WTC11 (cell line): ENCODE measurements at regions not wholly inside any gene's neighbourhood (a gene's known extent, or its start where the extent isn't known, plus 50 kb on each side); places are given as distances from the start of the nearest gene placed in this dataset.

ENCODE experiments used
- CREB1 ChIP-seq: sonication (generic); formaldehyde crosslinking; IDR thresholded peaks from 2 replicates; pipeline ENCODE4 v1.8.0; 2023; ENCODE audit warnings: mild to moderate bottlenecking, missing genetic modification reagents
- ELF4 ChIP-seq: sonication (generic); formaldehyde crosslinking; IDR thresholded peaks from 2 replicates; pipeline ENCODE4 v1.8.1; 2022; ENCODE audit warnings: low read depth, mild to moderate bottlenecking, moderate library complexity, missing genetic modification reagents
- NR3C1 ChIP-seq: sonication (generic); formaldehyde crosslinking; conservative IDR thresholded peaks from 2 replicates; pipeline ENCODE4 v1.8.1; 2023; ENCODE audit warnings: low read depth, mild to moderate bottlenecking, missing genetic modification reagents
- SMAD4 ChIP-seq: sonication (generic); formaldehyde crosslinking; IDR thresholded peaks from 2 replicates; pipeline ENCODE4 v1.8.0; 2022; ENCODE audit warnings: mild to moderate bottlenecking, missing genetic modification reagents
- TP53 ChIP-seq: sonication (generic); formaldehyde crosslinking; IDR thresholded peaks from 2 replicates; pipeline ENCODE4 v1.8.1; 2023; ENCODE audit warnings: mild to moderate bottlenecking, missing genetic modification reagents
- ZNF121 ChIP-seq: sonication (generic); formaldehyde crosslinking; IDR thresholded peaks from 2 replicates; pipeline ENCODE4 v1.8.0; 2023; ENCODE audit warnings: missing genetic modification reagents
- ZNF232 ChIP-seq: sonication (generic); formaldehyde crosslinking; IDR thresholded peaks from 2 replicates; pipeline ENCODE4 v1.8.0; 2022; ENCODE audit warnings: mild to moderate bottlenecking, missing genetic modification reagents
- ZNF416 ChIP-seq: fragments of 250-450 bp; sonication (Bioruptor Pico); IDR thresholded peaks from 2 replicates; pipeline ENCODE4 v1.9.0; 2021; ENCODE audit warnings: mild to moderate bottlenecking, inconsistent platforms
- TF ChIP-seq, protein P1 (sequence below): sonication (generic); formaldehyde crosslinking; IDR thresholded peaks from 2 replicates; pipeline ENCODE4 v1.8.1; 2022; ENCODE audit warnings: low read depth, mild to moderate bottlenecking, moderate library complexity, missing genetic modification reagents, borderline replicate concordance
- TF ChIP-seq, protein P2 (sequence below): fragments of 200-600 bp; IDR thresholded peaks from 2 replicates; pipeline ENCODE4 v1.8.0; 2022; ENCODE audit warnings: antibody characterized with exemption
- TF ChIP-seq, protein P3 (sequence below): sonication (generic); formaldehyde crosslinking; IDR thresholded peaks from 2 replicates; pipeline ENCODE4 v1.8.0; 2022; ENCODE audit warnings: mild to moderate bottlenecking, missing genetic modification reagents
- TF ChIP-seq, protein P4 (sequence below): sonication (generic); formaldehyde crosslinking; conservative IDR thresholded peaks from 2 replicates; pipeline ENCODE4 v1.8.1; 2023; ENCODE audit warnings: mild to moderate bottlenecking, low read depth, missing genetic modification reagents, moderate library complexity

DNA sequence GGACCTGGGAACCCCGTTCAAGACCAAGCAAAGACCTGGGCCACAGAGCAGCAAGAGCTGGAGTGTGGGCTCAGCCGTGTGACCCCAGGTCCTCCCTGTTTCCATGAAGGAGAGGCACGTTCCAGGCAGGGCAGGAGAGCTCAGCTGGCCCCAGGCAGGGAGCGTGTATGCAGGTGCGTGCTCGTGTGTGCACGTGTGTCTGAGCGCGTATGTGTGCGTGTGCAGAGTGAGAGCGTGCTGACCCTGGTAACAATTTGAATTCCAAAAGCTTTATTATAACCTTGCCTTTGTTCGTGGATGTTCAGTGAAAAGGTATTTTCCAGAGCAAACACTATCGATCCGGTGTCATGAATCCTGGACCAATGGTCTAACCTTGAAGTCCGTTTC, 54.6 kb downstream of the FOXL3 start:
- TF ChIP-seq, protein P1, sequence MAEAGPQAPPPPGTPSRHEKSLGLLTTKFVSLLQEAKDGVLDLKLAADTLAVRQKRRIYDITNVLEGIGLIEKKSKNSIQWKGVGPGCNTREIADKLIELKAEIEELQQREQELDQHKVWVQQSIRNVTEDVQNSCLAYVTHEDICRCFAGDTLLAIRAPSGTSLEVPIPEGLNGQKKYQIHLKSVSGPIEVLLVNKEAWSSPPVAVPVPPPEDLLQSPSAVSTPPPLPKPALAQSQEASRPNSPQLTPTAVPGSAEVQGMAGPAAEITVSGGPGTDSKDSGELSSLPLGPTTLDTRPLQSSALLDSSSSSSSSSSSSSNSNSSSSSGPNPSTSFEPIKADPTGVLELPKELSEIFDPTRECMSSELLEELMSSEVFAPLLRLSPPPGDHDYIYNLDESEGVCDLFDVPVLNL (CRISPR knock-in tag) = no peak
- TF ChIP-seq, protein P2, sequence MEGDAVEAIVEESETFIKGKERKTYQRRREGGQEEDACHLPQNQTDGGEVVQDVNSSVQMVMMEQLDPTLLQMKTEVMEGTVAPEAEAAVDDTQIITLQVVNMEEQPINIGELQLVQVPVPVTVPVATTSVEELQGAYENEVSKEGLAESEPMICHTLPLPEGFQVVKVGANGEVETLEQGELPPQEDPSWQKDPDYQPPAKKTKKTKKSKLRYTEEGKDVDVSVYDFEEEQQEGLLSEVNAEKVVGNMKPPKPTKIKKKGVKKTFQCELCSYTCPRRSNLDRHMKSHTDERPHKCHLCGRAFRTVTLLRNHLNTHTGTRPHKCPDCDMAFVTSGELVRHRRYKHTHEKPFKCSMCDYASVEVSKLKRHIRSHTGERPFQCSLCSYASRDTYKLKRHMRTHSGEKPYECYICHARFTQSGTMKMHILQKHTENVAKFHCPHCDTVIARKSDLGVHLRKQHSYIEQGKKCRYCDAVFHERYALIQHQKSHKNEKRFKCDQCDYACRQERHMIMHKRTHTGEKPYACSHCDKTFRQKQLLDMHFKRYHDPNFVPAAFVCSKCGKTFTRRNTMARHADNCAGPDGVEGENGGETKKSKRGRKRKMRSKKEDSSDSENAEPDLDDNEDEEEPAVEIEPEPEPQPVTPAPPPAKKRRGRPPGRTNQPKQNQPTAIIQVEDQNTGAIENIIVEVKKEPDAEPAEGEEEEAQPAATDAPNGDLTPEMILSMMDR = no peak
- TF ChIP-seq TP53 (CRISPR knock-in tag) = no peak
- no peak for TF ChIP-seq CREB1 (CRISPR knock-in tag)
- TF ChIP-seq ZNF121 = no peak
- TF ChIP-seq ZNF232 (CRISPR knock-in tag) = no peak
- TF ChIP-seq, protein P3, sequence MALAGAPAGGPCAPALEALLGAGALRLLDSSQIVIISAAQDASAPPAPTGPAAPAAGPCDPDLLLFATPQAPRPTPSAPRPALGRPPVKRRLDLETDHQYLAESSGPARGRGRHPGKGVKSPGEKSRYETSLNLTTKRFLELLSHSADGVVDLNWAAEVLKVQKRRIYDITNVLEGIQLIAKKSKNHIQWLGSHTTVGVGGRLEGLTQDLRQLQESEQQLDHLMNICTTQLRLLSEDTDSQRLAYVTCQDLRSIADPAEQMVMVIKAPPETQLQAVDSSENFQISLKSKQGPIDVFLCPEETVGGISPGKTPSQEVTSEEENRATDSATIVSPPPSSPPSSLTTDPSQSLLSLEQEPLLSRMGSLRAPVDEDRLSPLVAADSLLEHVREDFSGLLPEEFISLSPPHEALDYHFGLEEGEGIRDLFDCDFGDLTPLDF (CRISPR knock-in tag) = no peak
- TF ChIP-seq, protein P4, sequence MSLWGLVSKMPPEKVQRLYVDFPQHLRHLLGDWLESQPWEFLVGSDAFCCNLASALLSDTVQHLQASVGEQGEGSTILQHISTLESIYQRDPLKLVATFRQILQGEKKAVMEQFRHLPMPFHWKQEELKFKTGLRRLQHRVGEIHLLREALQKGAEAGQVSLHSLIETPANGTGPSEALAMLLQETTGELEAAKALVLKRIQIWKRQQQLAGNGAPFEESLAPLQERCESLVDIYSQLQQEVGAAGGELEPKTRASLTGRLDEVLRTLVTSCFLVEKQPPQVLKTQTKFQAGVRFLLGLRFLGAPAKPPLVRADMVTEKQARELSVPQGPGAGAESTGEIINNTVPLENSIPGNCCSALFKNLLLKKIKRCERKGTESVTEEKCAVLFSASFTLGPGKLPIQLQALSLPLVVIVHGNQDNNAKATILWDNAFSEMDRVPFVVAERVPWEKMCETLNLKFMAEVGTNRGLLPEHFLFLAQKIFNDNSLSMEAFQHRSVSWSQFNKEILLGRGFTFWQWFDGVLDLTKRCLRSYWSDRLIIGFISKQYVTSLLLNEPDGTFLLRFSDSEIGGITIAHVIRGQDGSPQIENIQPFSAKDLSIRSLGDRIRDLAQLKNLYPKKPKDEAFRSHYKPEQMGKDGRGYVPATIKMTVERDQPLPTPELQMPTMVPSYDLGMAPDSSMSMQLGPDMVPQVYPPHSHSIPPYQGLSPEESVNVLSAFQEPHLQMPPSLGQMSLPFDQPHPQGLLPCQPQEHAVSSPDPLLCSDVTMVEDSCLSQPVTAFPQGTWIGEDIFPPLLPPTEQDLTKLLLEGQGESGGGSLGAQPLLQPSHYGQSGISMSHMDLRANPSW = no peak
- TF ChIP-seq ZNF416 = no peak
- TF ChIP-seq ELF4 (CRISPR knock-in tag) = no peak
- TF ChIP-seq SMAD4 (CRISPR knock-in tag) = no peak
- TF ChIP-seq NR3C1 (CRISPR knock-in tag) = no peak
